Panc1 (cell line): ENCODE measurements at regions not wholly inside any gene's neighbourhood (a gene's known extent, or its start where the extent isn't known, plus 50 kb on each side); places are given as distances from the start of the nearest gene placed in this dataset.

Source experiments
- ATAC-seq: fragments of 200-7000 bp; cut with Tn5 transposase; 2 replicates; pipeline ENCODE4 v1.9.1; 2020; ENCODE audit warnings: mild to moderate bottlenecking, moderate library complexity
- BruUV-seq: library from RNA; stranded (reverse); fragments of 400-500 nt; replicated peaks from 2 replicates; lab custom pipeline; 2021; lab: Mats Ljungman, UMichigan
- CTCF ChIA-PET: fragments of 300-600 bp; sonication (Branson Sonifier 250); formaldehyde crosslinking; loops from one replicate; lab custom pipeline; 2022; ENCODE audit warnings: antibody characterized with exemption; lab: Charles Lee
- POLR2A ChIA-PET: fragments of 300-600 bp; sonication (Branson Sonifier 250); formaldehyde crosslinking; loops from one replicate; lab custom pipeline; 2022; ENCODE audit warnings: antibody characterized with exemption; lab: Charles Lee
- DNase-seq: peaks from one replicate; pipeline ENCODE4 v3.0.0-alpha.2; 2010; ENCODE audit warnings: low read depth, low spot score
- H3K27ac ChIP-seq: 2 replicates; pipeline ENCODE4 v1.5.1; 2011; ENCODE audit warnings: mild to moderate bottlenecking, low read length, inconsistent platforms
- H3K27me3 ChIP-seq: fragments of 200-500 bp; sonication (Bioruptor generic); 2 replicates; pipeline ENCODE4 v1.6.0; 2014; ENCODE audit warnings: low read length, inconsistent platforms; ENCODE audit not compliant: control insufficient read depth, insufficient read depth
- H3K36me3 ChIP-seq: fragments of 200-500 bp; sonication (Bioruptor generic); 2 replicates; pipeline ENCODE4 v1.5.1; 2014; ENCODE audit warnings: inconsistent platforms, mild to moderate bottlenecking, low read length, moderate library complexity; ENCODE audit not compliant: control insufficient read depth, insufficient read depth
- H3K4me1 ChIP-seq: 2 replicates; pipeline ENCODE4 v1.5.1; 2011; ENCODE audit warnings: inconsistent platforms, mild to moderate bottlenecking, low read length, moderate library complexity; ENCODE audit not compliant: control insufficient read depth, insufficient read depth
- H3K4me3 ChIP-seq, 2 experiments: 2 replicates each; pipeline ENCODE4 v1.5.1; 2011 to 2012; ENCODE audit warnings: low read depth in 2 of 2, low read length in 2 of 2, mild to moderate bottlenecking in 2 of 2, inconsistent platforms in 1 of 2, moderate library complexity in 1 of 2
- H3K9me3 ChIP-seq: fragments of 200-500 bp; sonication (Bioruptor generic); 2 replicates; pipeline ENCODE4 v1.5.1; 2014; ENCODE audit warnings: low read depth, mild to moderate bottlenecking, inconsistent platforms, low read length, moderate library complexity; ENCODE audit not compliant: control insufficient read depth, insufficient read depth
- POLR2AphosphoS5 ChIP-seq: IDR thresholded peaks from 2 replicates; pipeline ENCODE4 v1.6.1; 2012; ENCODE audit warnings: mild to moderate bottlenecking, low read depth, low read length, moderate library complexity
- SIN3A ChIP-seq: IDR thresholded peaks from 2 replicates; pipeline ENCODE4 v1.6.1; 2012; ENCODE audit warnings: low read depth, mild to moderate bottlenecking, low read length, moderate library complexity, borderline replicate concordance; ENCODE audit not compliant: insufficient read depth
- TCF7L2 ChIP-seq: IDR thresholded peaks from 2 replicates; pipeline ENCODE4 v1.6.1; 2011; ENCODE audit warnings: mild to moderate bottlenecking, low read depth, low read length, inconsistent platforms
- in situ Hi-C: cut with HindIII; loops from 2 replicates; pipeline ENCODE4 v1.10.0; 2016; ENCODE audit warnings: low sequenced_read_pairs, low pct_unique_long_range_greater_than_20kb
- intact Hi-C: fragments of 100-400 bp; cut with micrococcal nuclease; formaldehyde crosslinking; loops from one replicate; pipeline ENCODE4 v1.10.0; 2022; ENCODE audit not compliant: unreplicated experiment
- TF ChIP-seq, protein P1 (sequence below): fragments of 450-650 bp; IDR thresholded peaks from 2 replicates; pipeline ENCODE4 v1.5.1; 2017; ENCODE audit warnings: mild to moderate bottlenecking
- TF ChIP-seq, protein P2 (sequence below), 2 experiments: IDR thresholded peaks; 2 replicates each; pipeline ENCODE4 v1.6.1; 2011 to 2012; ENCODE audit warnings: low read depth in 2 of 2, control low read depth in 1 of 2, low read length in 1 of 2, mild to moderate bottlenecking in 1 of 2, moderate library complexity in 1 of 2; ENCODE audit not compliant: insufficient read depth in 1 of 2

DNA sequence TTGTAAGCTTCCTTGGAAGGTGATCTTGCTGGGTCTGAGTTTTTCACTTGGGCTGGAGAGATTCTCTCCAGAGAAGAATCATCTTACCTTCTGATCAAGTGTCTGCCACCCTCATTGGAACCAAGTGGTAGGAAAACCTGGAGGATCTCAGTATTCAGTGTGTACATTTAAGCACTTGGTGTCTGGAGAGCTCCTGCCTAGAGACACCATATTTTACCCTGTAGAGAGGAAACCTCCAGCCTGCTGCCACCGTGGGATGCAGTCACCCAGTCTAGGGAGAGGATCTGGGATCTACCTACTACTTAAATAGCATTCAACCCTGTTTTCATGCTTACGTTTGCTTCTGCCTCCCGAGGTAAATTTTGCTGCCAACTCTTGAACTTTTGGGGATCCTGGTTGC is 274.3 kb downstream of the SV2B start:
- no peaks in the 10 kb centered on the region for H3K9me3 ChIP-seq
- DNase-seq, result no peak
- ChIA-PET CTCF (no interaction called here), POLR2A (interaction anchor here (0.6 kb wide), 1 partner anchor 23 kb away, joined by 3 read pairs; no protein-coding TSS in a partner anchor)
- no peaks in the 10 kb centered on the region for H3K4me1 ChIP-seq
- in situ Hi-C loops (no loop called here), intact Hi-C loops (no loop called here)
- H3K27me3 ChIP-seq, result peaks cover 8% of the 10 kb centered on the region
- H3K27ac ChIP-seq, result no peak overlapping the region
- no peak overlapping the region for H3K4me3 ChIP-seq
- BruUV-seq, result no TSS peak
- no peak for TF ChIP-seq TCF7L2
- no peak for TF ChIP-seq SIN3A
- ATAC-seq, result no peak
- H3K36me3 ChIP-seq, result no peaks in the 10 kb centered on the region

DNA sequence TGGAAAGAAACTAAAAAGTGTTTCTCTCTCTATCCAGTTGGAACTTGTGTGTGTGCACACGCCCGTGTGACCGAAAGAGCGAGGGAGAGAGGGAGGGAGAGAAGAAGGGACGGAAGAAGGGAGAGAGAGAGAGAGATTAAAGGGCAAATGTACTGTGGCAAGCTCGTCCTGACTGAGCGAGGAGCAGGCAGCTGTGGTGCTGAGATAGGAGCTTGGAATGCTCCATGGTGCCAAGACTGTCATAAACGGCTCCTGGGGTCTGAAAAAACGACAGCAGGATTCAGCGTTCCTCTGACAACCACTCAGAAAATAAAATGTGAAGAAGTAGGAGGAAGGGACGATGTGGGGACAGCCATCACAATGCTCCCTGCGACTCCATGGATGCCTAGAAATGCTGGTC is 276.0 kb downstream of the SV2B start:
- POLR2A ChIA-PET, result no interaction called here

More for the DNA sequence above, 276.0 kb downstream of the SV2B start:
- BruUV-seq, result no TSS peak
- DNase-seq (no peak), ATAC-seq (no peak)
- CTCF ChIA-PET, result no interaction called here
- in situ Hi-C loops (no loop called here), intact Hi-C loops (no loop called here)
- TF ChIP-seq POLR2AphosphoS5, result no peak
- no peak for TF ChIP-seq TCF7L2
- TF ChIP-seq, protein P1, sequence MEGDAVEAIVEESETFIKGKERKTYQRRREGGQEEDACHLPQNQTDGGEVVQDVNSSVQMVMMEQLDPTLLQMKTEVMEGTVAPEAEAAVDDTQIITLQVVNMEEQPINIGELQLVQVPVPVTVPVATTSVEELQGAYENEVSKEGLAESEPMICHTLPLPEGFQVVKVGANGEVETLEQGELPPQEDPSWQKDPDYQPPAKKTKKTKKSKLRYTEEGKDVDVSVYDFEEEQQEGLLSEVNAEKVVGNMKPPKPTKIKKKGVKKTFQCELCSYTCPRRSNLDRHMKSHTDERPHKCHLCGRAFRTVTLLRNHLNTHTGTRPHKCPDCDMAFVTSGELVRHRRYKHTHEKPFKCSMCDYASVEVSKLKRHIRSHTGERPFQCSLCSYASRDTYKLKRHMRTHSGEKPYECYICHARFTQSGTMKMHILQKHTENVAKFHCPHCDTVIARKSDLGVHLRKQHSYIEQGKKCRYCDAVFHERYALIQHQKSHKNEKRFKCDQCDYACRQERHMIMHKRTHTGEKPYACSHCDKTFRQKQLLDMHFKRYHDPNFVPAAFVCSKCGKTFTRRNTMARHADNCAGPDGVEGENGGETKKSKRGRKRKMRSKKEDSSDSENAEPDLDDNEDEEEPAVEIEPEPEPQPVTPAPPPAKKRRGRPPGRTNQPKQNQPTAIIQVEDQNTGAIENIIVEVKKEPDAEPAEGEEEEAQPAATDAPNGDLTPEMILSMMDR, result no peak
- TF ChIP-seq, protein P2, sequence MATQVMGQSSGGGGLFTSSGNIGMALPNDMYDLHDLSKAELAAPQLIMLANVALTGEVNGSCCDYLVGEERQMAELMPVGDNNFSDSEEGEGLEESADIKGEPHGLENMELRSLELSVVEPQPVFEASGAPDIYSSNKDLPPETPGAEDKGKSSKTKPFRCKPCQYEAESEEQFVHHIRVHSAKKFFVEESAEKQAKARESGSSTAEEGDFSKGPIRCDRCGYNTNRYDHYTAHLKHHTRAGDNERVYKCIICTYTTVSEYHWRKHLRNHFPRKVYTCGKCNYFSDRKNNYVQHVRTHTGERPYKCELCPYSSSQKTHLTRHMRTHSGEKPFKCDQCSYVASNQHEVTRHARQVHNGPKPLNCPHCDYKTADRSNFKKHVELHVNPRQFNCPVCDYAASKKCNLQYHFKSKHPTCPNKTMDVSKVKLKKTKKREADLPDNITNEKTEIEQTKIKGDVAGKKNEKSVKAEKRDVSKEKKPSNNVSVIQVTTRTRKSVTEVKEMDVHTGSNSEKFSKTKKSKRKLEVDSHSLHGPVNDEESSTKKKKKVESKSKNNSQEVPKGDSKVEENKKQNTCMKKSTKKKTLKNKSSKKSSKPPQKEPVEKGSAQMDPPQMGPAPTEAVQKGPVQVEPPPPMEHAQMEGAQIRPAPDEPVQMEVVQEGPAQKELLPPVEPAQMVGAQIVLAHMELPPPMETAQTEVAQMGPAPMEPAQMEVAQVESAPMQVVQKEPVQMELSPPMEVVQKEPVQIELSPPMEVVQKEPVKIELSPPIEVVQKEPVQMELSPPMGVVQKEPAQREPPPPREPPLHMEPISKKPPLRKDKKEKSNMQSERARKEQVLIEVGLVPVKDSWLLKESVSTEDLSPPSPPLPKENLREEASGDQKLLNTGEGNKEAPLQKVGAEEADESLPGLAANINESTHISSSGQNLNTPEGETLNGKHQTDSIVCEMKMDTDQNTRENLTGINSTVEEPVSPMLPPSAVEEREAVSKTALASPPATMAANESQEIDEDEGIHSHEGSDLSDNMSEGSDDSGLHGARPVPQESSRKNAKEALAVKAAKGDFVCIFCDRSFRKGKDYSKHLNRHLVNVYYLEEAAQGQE (IDR thresholded peaks at IDR 0.05; ENCODE audit: insufficient read depth in 1 of 2, low read depth in 2 of 2, low read length in 1 of 2), result no peak
- no peak for TF ChIP-seq SIN3A
- no peak overlapping the region for H3K27ac ChIP-seq
- H3K9me3 ChIP-seq, result no peaks in the 10 kb centered on the region
- H3K4me1 ChIP-seq, result no peaks in the 10 kb centered on the region
- no peaks in the 10 kb centered on the region for H3K36me3 ChIP-seq
- H3K4me3 ChIP-seq, result no peak overlapping the region
- H3K27me3 ChIP-seq, result peaks cover 8% of the 10 kb centered on the region
